H1 (cell line): ENCODE measurements at regions not wholly inside any gene's neighbourhood (a gene's known extent, or its start where the extent isn't known, plus 50 kb on each side); places are given as distances from the start of the nearest gene placed in this dataset.

Source experiments
- CEBPB ChIP-seq: IDR thresholded peaks from 2 replicates; pipeline ENCODE4 v1.6.1; 2012; ENCODE audit warnings: low read depth, low read length
- CHD7 ChIP-seq: fragments of 300-600 bp; sonication (generic); IDR thresholded peaks from 2 replicates; pipeline ENCODE4 v1.7.1; 2012; ENCODE audit warnings: low read length, moderate library complexity, mild to moderate bottlenecking, inconsistent platforms; ENCODE audit not compliant: insufficient replicate concordance
- CTBP2 ChIP-seq: IDR thresholded peaks from 2 replicates; pipeline ENCODE4 v1.7.0; 2011; ENCODE audit warnings: borderline replicate concordance, mild to moderate bottlenecking, moderate library complexity, mixed read lengths, low read length; ENCODE audit not compliant: insufficient read depth, insufficient read length
- EZH2 ChIP-seq: fragments of 200-600 bp; sonication (generic); IDR thresholded peaks from 2 replicates; pipeline ENCODE4 v1.7.1; 2012; ENCODE audit warnings: low read depth, mild to moderate bottlenecking, moderate library complexity, low read length, inconsistent platforms; ENCODE audit not compliant: severe bottlenecking
- RNF2 ChIP-seq: fragments of 200-900, 300-1000 bp; sonication (generic); IDR thresholded peaks from 2 replicates; pipeline ENCODE4 v1.7.1; 2016; ENCODE audit warnings: borderline replicate concordance, low read depth, mild to moderate bottlenecking, antibody characterized with exemption, low read length; ENCODE audit not compliant: poor library complexity, severe bottlenecking; ENCODE audit errors: missing control alignments
- SP1 ChIP-seq: IDR thresholded peaks from 2 replicates; pipeline ENCODE4 v1.6.1; 2011; ENCODE audit warnings: low read depth, low read length
- TAF1 ChIP-seq: IDR thresholded peaks from 2 replicates; pipeline ENCODE4 v1.6.1; 2011; ENCODE audit warnings: mild to moderate bottlenecking, low read depth, low read length
- TEAD4 ChIP-seq: IDR thresholded peaks from 2 replicates; pipeline ENCODE4 v1.6.1; 2012; ENCODE audit warnings: low read depth, low read length, inconsistent platforms, mixed read lengths

- TF ChIP-seq CHD7 = no peak
- no peak for TF ChIP-seq RNF2
- TF ChIP-seq CEBPB = no peak
- TF ChIP-seq SP1 = no peak
- no peak for TF ChIP-seq TEAD4
- TF ChIP-seq CTBP2 = no peak
- no peak for TF ChIP-seq EZH2
- TF ChIP-seq TAF1 = no peak
Observed at GRCh38 chr5:120400356-120400755, 63.7 kb upstream of the PRR16 start (continued).
